ENCODE measurements at regions not wholly inside any gene's neighbourhood (a gene's known extent, or its start where the extent isn't known, plus 50 kb on each side); places are given as distances from the start of the nearest gene placed in this dataset.
"Not testable (repeated sequence)": the region's sequence is repeated elsewhere in the genome, so short reads cannot be mapped to it uniquely, and the experiment has no call there.

- DNase-seq (ENCODE audit: low read depth, low spot score): no peak
Measured at GRCh38 chr6:170147832-170148708, 142.8 kb downstream of the DLL1 start.

GRCh38 chr6:170147056-170147787 is 143.7 kb downstream of the DLL1 start:
- Histone ChIP-seq H3K4me1 (ENCODE audit: insufficient read depth, insufficient read length) (peaks cover 4% of the 10 kb centered on the region), H3K27me3 (ENCODE audit: insufficient read depth, insufficient read length) (peaks cover 4% of the 10 kb centered on the region), H3K36me3 (ENCODE audit: insufficient read depth, insufficient read length, low read length) (no peaks in the 10 kb centered on the region), H3K4me3 (ENCODE audit: insufficient read length, low read depth) (no peak overlapping the region), H3K9me3 (ENCODE audit: insufficient read depth, low read length) (peaks cover 12% of the 10 kb centered on the region; the same call in 1 of the 2 replicates), H3K9ac (ENCODE audit: insufficient read length, low read depth) (no peak overlapping the region)
- TF ChIP-seq YY1 (IDR thresholded peaks at IDR 0.05; ENCODE audit: insufficient read depth, insufficient read length): no peak
- DNase-seq (ENCODE audit: low read depth, low spot score): no peak

More at GRCh38 chr6:170147832-170148708, 142.8 kb downstream of the DLL1 start:
- peaks cover 4% of the 10 kb centered on the region for H3K27me3 ChIP-seq (ENCODE audit: insufficient read depth, insufficient read length)
- no peaks in the 10 kb centered on the region for H3K36me3 ChIP-seq (ENCODE audit: insufficient read depth, insufficient read length, low read length)
- no peak overlapping the region for H3K9ac ChIP-seq (ENCODE audit: insufficient read length, low read depth)
- H3K4me3 ChIP-seq (ENCODE audit: insufficient read length, low read depth): no peak overlapping the region
- no peak for TF ChIP-seq SUZ12 (IDR thresholded peaks at IDR 0.05; ENCODE audit: extremely low read depth, insufficient read depth, insufficient read length)
- no peak for TF ChIP-seq ZNF274 (IDR thresholded peaks at IDR 0.05; ENCODE audit: low read depth, low read length)
- TF ChIP-seq YY1 (IDR thresholded peaks at IDR 0.05; ENCODE audit: insufficient read depth, insufficient read length): no peak
- peaks cover 12% of the 10 kb centered on the region; the same call in 1 of the 2 replicates for H3K9me3 ChIP-seq (ENCODE audit: insufficient read depth, low read length)
- H3K4me1 ChIP-seq (ENCODE audit: insufficient read depth, insufficient read length): peaks cover 7% of the 10 kb centered on the region

- Histone ChIP-seq H3K9ac (ENCODE audit: insufficient read length, low read depth) (no peak overlapping the region), H3K36me3 (ENCODE audit: insufficient read depth, insufficient read length, low read length) (no peaks in the 10 kb centered on the region), H3K4me3 (ENCODE audit: insufficient read length, low read depth) (no peak overlapping the region), H3K4me1 (ENCODE audit: insufficient read depth, insufficient read length) (peaks cover 3% of the 10 kb centered on the region), H3K27me3 (ENCODE audit: insufficient read depth, insufficient read length) (peaks cover 4% of the 10 kb centered on the region), H3K9me3 (ENCODE audit: insufficient read depth, low read length) (peaks cover 12% of the 10 kb centered on the region; the same call in 1 of the 2 replicates)
- DNase-seq (ENCODE audit: low read depth, low spot score): no peak
- TF ChIP-seq ZNF274 (IDR thresholded peaks at IDR 0.05; ENCODE audit: low read depth, low read length): no peak
- no peak for TF ChIP-seq YY1 (IDR thresholded peaks at IDR 0.05; ENCODE audit: insufficient read depth, insufficient read length)
- TF ChIP-seq SUZ12 (IDR thresholded peaks at IDR 0.05; ENCODE audit: extremely low read depth, insufficient read depth, insufficient read length): no peak
Measured at GRCh38 chr6:170146640-170147039, 144.2 kb downstream of the DLL1 start.

GRCh38 chr6:170146131-170146530 is 144.7 kb downstream of the DLL1 start:
- not testable (repeated sequence) for H3K9ac ChIP-seq (ENCODE audit: insufficient read length, low read depth); H3K4me3 ChIP-seq (ENCODE audit: insufficient read length, low read depth); H3K36me3 ChIP-seq (ENCODE audit: insufficient read depth, insufficient read length, low read length); H3K4me1 ChIP-seq (ENCODE audit: insufficient read depth, insufficient read length); H3K27me3 ChIP-seq (ENCODE audit: insufficient read depth, insufficient read length); DNase-seq (ENCODE audit: low read depth, low spot score)
- H3K9me3 ChIP-seq (ENCODE audit: insufficient read depth, low read length): peaks cover 12% of the 10 kb centered on the region; the same call in 1 of the 2 replicates

- H3K4me1 ChIP-seq (ENCODE audit: insufficient read depth, insufficient read length); H3K9ac ChIP-seq (ENCODE audit: insufficient read length, low read depth); H3K27me3 ChIP-seq (ENCODE audit: insufficient read depth, insufficient read length); H3K4me3 ChIP-seq (ENCODE audit: insufficient read length, low read depth); DNase-seq (ENCODE audit: low read depth, low spot score); H3K36me3 ChIP-seq (ENCODE audit: insufficient read depth, insufficient read length, low read length): not testable (repeated sequence)
- H3K9me3 ChIP-seq (ENCODE audit: insufficient read depth, low read length): peaks cover 12% of the 10 kb centered on the region; the same call in 1 of the 2 replicates
Measured at GRCh38 chr6:170145716-170146115, 145.2 kb downstream of the DLL1 start.

GRCh38 chr6:170145272-170145592 is 145.6 kb downstream of the DLL1 start:
- Histone ChIP-seq H3K36me3 (ENCODE audit: insufficient read depth, insufficient read length, low read length) (no peaks in the 10 kb centered on the region), H3K4me1 (ENCODE audit: insufficient read depth, insufficient read length) (peaks cover 3% of the 10 kb centered on the region), H3K9me3 (ENCODE audit: insufficient read depth, low read length) (peaks cover 12% of the 10 kb centered on the region; the same call in 1 of the 2 replicates), H3K9ac (ENCODE audit: insufficient read length, low read depth) (no peak overlapping the region), H3K4me3 (ENCODE audit: insufficient read length, low read depth) (no peak overlapping the region), H3K27me3 (ENCODE audit: insufficient read depth, insufficient read length) (peaks cover 4% of the 10 kb centered on the region)
- TF ChIP-seq SUZ12 (IDR thresholded peaks at IDR 0.05; ENCODE audit: extremely low read depth, insufficient read depth, insufficient read length) (no peak), YY1 (IDR thresholded peaks at IDR 0.05; ENCODE audit: insufficient read depth, insufficient read length) (no peak), ZNF274 (IDR thresholded peaks at IDR 0.05; ENCODE audit: low read depth, low read length) (no peak)
- DNase-seq (ENCODE audit: low read depth, low spot score): no peak

- Histone ChIP-seq H3K4me1 (ENCODE audit: insufficient read depth, insufficient read length) (peaks cover 3% of the 10 kb centered on the region), H3K27me3 (ENCODE audit: insufficient read depth, insufficient read length) (peaks cover 4% of the 10 kb centered on the region), H3K9ac (ENCODE audit: insufficient read length, low read depth) (no peak overlapping the region), H3K9me3 (ENCODE audit: insufficient read depth, low read length) (peaks cover 12% of the 10 kb centered on the region; the same call in 1 of the 2 replicates), H3K36me3 (ENCODE audit: insufficient read depth, insufficient read length, low read length) (no peaks in the 10 kb centered on the region), H3K4me3 (ENCODE audit: insufficient read length, low read depth) (no peak overlapping the region)
- TF ChIP-seq YY1 (IDR thresholded peaks at IDR 0.05; ENCODE audit: insufficient read depth, insufficient read length) (no peak), SUZ12 (IDR thresholded peaks at IDR 0.05; ENCODE audit: extremely low read depth, insufficient read depth, insufficient read length) (no peak), ZNF274 (IDR thresholded peaks at IDR 0.05; ENCODE audit: low read depth, low read length) (no peak)
- no peak for DNase-seq (ENCODE audit: low read depth, low spot score)
Measured at GRCh38 chr6:170144571-170145271, 146.2 kb downstream of the DLL1 start.

Measured in NT2/D1 (cell line).